ENCODE measurements at regions not wholly inside any gene's neighbourhood (a gene's known extent, or its start where the extent isn't known, plus 50 kb on each side); places are given as distances from the start of the nearest gene placed in this dataset.

DNA sequence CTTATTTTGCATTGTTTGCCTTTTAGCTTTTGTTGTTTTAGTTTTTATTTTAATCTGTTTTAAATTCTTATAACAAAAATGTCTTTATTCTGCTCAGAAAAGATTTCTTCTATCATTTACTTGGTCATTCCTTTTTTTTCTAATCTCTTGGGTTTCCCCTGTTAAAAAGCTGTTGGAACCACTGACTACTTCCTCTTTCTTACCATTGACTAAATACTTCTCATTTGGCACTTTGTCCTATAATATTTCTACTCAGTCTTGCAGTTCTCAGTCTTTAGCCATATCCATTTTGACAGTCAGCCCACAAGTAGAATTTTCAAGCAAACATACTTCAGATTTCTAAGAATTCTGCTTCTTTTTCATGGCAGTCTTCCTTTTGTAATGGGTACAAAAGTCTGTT is 567.2 kb downstream of the SATB2 start:
- TF ChIP-seq, protein P1, sequence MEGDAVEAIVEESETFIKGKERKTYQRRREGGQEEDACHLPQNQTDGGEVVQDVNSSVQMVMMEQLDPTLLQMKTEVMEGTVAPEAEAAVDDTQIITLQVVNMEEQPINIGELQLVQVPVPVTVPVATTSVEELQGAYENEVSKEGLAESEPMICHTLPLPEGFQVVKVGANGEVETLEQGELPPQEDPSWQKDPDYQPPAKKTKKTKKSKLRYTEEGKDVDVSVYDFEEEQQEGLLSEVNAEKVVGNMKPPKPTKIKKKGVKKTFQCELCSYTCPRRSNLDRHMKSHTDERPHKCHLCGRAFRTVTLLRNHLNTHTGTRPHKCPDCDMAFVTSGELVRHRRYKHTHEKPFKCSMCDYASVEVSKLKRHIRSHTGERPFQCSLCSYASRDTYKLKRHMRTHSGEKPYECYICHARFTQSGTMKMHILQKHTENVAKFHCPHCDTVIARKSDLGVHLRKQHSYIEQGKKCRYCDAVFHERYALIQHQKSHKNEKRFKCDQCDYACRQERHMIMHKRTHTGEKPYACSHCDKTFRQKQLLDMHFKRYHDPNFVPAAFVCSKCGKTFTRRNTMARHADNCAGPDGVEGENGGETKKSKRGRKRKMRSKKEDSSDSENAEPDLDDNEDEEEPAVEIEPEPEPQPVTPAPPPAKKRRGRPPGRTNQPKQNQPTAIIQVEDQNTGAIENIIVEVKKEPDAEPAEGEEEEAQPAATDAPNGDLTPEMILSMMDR (conservative IDR thresholded peaks at IDR 0.05), result no peak
- H3K27ac ChIP-seq, result no peak overlapping the region

DNA sequence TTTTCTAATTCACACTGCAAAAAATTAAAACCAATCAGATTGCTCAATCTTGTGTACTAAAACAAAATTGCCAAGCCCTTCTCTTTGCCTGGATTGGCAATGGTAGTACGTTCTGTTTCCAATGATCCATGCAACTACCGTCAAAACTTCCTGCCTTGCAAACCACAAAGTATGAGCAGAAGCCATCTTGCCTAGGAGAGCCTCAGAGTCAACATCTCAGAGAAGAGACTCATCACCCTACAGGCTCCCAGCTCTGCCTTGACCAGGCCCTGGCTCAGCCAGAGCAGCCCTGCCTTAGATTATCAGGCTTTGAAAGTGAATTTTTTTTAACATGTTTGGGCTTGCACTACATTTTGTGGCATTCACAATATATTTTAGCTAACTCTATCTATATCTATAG is 574.1 kb downstream of the SATB2 start:
- H3K27ac ChIP-seq, result no peak overlapping the region
- TF ChIP-seq, protein P1 (conservative IDR thresholded peaks at IDR 0.05), result no peak

DNA sequence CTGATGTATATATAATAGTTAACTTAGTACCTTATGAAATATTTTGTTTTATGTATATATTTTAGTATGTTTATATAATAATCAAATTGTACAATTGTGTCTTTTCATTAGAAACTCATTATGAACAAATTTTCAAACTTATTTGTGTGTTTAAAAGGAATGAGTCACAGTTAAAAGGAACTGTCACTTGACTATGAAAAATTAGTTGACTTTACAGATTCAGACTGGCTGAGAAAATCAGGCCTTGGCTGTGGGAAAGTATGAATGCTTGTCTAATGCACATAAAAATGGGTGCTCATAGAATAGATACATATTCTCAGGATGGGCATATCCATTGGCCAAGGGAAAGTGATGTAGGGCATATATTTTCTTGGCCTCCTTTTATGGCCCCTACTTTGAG is 576.8 kb downstream of the SATB2 start:
- H3K27ac ChIP-seq, result no peak overlapping the region
- TF ChIP-seq, protein P1 (conservative IDR thresholded peaks at IDR 0.05), result no peak

DNA sequence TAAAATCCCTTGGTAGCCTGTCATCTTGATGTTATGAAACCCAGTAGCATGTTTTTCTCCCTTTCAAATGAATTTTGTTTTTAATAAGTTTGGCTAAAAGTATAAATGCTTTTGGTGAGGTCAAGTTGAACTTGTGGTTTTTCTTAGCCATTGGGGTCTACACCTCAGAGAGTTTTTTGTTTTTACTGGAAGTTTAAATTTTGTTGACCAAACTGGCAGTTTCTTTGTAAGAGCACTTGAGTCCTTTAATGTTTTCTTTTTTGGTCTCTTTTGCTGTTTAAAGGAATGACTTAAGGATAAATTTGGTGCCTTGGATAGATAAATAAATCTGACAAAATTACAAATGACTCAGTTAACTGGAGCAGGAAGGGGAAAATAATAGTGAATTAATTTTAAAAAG is 577.3 kb downstream of the SATB2 start:
- no peak overlapping the region for H3K27ac ChIP-seq
- TF ChIP-seq, protein P1 (conservative IDR thresholded peaks at IDR 0.05), result no peak

DNA sequence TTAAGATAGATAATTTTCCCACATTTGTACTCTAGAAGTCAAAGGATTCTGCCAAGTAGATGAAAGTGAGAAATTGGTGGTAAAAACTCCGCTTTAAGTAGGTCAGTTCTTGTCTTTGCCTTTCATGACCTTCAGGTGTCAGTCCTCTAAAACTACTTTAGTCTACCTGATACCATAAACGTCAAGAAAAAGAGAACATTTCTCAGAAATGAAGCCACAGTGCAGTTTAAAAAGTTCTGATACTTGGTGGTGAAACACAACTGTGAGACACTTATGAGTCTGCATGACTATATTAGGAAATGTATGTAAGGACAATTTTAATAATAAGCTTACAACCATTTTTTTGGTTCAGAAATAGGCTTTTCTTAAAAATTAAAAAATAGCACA is 583.3 kb downstream of the SATB2 start:
- H3K27ac ChIP-seq, result no peak overlapping the region
- TF ChIP-seq, protein P1 (conservative IDR thresholded peaks at IDR 0.05), result no peak

DNA sequence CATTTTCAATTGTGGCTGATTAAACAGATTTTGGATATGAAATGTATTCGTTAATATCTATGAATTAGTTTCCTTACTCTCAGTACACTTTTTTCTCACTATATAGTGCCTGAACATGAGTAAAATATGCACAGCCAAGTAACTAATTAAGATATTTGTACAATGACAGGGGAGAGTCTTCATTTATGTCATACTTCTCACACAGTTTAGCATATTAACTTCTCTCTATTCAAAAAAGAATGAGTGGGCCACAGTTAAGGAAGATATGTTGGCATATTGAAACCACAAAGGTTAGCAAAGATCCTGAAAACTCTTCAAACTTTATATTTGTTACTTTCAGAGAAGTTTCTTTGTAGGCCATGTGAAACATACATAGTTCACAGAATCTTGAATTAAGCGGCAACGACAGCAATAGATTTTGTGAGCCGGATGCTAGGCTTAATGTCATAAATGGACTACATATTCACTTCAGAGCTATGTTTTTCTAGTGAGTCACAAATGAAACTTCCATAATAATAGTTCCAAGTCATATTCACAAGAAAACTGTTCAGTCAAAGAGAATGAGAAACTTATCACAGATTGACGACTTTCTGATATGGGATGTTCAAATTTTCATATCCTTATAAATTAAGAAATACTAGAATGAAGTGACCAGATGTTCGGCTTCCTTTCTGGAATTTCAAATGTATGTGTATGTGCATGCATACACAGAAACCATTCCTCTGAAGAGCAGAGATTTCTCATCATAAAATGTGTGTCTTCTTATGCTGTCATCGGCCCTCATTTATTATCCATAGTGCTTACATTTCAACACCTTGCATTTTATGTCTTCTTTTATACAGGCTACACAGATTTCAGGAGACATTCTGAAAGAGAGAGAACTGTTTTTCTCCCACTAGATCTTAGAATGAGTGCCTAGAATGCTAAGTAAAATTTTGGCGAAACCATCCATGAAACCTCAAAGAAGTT is 584.0 kb downstream of the SATB2 start:
- TF ChIP-seq, protein P1 (conservative IDR thresholded peaks at IDR 0.05), result no peak
- no peak overlapping the region for H3K27ac ChIP-seq

DNA sequence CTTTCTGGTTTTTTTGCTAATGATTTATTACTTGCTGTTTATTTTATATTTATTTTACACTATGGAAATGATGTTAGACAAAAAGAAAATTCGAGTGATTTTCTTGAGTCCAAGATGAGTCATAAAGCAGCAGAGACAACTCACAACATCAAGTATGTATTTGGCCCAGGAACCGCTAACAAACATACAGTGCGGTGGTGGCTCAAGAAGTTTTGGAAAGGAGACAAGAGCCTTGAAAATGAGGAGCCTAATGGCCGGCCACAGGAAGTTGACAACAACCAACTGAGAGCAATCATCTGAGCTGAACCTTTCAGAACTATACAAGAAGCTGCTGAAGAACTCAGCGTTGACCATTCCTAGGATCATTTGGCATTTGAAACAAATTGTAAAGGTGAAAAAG is 594.1 kb downstream of the SATB2 start:
- TF ChIP-seq, protein P1 (conservative IDR thresholded peaks at IDR 0.05), result no peak
- no peak overlapping the region for H3K27ac ChIP-seq
